Fibroblast of lung (primary cell): ENCODE measurements at regions not wholly inside any gene's neighbourhood (a gene's known extent, or its start where the extent isn't known, plus 50 kb on each side); places are given as distances from the start of the nearest gene placed in this dataset.

Experiments used
- DNase-seq, 2 donors: peaks; one replicate each; pipeline versions ENCODE4 v3.0.0 to v3.0.0-alpha.2; 2010; ENCODE audit warnings: low read depth in 2 of 2
- H2AFZ ChIP-seq: 2 replicates; pipeline ENCODE4 v1.5.1; 2012; ENCODE audit warnings: low read length, control low read depth, inconsistent platforms
- H3K27ac ChIP-seq: 2 replicates; pipeline ENCODE4 v1.5.1; 2011; ENCODE audit warnings: low read length, control low read depth; ENCODE audit not compliant: insufficient read depth
- H3K27me3 ChIP-seq: 2 replicates; pipeline ENCODE4 v1.5.1; 2011; ENCODE audit warnings: mild to moderate bottlenecking, low read length; ENCODE audit not compliant: control insufficient read depth, insufficient read depth
- H3K36me3 ChIP-seq: 2 replicates; pipeline ENCODE4 v1.5.1; 2011; ENCODE audit warnings: low read length; ENCODE audit not compliant: control insufficient read depth, insufficient read depth
- H3K4me1 ChIP-seq: 2 replicates; pipeline ENCODE4 v1.5.1; 2011; ENCODE audit warnings: low read length; ENCODE audit not compliant: control insufficient read depth, insufficient read depth; ENCODE audit errors: extremely low read depth
- H3K4me2 ChIP-seq: 2 replicates; pipeline ENCODE4 v1.5.1; 2011; ENCODE audit warnings: low read length, control low read depth; ENCODE audit not compliant: insufficient read depth; ENCODE audit errors: extremely low read depth
- H3K4me3 ChIP-seq, 4 experiments: fragments of 200-600 bp in 1 of 4; sonication (generic) in 1 of 4; replicated peaks in 1 of 4; 2 replicates each; pipeline ENCODE4 v1.5.1; 2011 to 2016; ENCODE audit warnings: low read length in 4 of 4, low read depth in 3 of 4, mild to moderate bottlenecking in 3 of 4, control low read depth in 2 of 4, inconsistent platforms in 1 of 4, mixed read lengths in 1 of 4; ENCODE audit not compliant: insufficient read depth in 1 of 4; ENCODE audit errors: control extremely low read depth in 1 of 4
- H3K79me2 ChIP-seq: 2 replicates; pipeline ENCODE4 v1.5.1; 2012; ENCODE audit warnings: mild to moderate bottlenecking, low read length, inconsistent platforms; ENCODE audit not compliant: control insufficient read depth, insufficient read depth
- H3K9ac ChIP-seq: 2 replicates; pipeline ENCODE4 v1.5.1; 2011; ENCODE audit warnings: mild to moderate bottlenecking, low read length, control low read depth; ENCODE audit not compliant: insufficient read depth
- H3K9me3 ChIP-seq: 2 replicates; pipeline ENCODE4 v1.5.1; 2012; ENCODE audit warnings: low read depth, low read length; ENCODE audit not compliant: control insufficient read depth, insufficient read depth
- H4K20me1 ChIP-seq: 2 replicates; pipeline ENCODE4 v1.5.1; 2011; ENCODE audit warnings: low read length; ENCODE audit not compliant: control insufficient read depth, insufficient read depth; ENCODE audit errors: extremely low read depth
- EZH2 ChIP-seq: IDR thresholded peaks from 2 replicates; pipeline ENCODE4 v1.5.1; 2012; ENCODE audit warnings: low read length, control low read depth, mild to moderate bottlenecking; ENCODE audit errors: missing control alignments
- TF ChIP-seq, protein P1 (sequence below), 2 donors: IDR thresholded peaks in 1 of 2; conservative IDR thresholded peaks in 1 of 2; 1 replicate in 1 of 2; 2 replicates in 1 of 2; pipeline ENCODE4 v1.5.1; 2011 to 2012; ENCODE audit warnings: low read length in 2 of 2, control low read depth in 1 of 2, inconsistent platforms in 1 of 2, low read depth in 1 of 2, mild to moderate bottlenecking in 1 of 2

DNA sequence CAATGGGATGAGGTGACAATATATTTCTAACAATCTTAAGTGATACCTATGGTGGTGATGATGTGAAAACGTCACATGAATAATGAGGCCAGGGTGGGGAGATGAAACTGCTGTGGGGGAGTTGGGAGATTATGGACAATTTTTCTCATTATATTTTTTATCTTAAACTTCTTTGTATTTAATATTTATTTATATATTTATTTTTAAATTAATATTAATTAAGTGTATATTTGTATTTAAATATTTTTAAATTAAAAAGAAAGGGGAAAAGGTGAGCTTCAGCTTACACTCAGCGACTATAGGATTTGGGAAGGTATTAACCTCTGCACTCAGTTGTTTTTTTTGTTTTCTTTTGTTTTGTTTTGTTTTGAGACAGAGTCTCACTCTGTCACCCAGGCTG, 158.7 kb downstream of the PSMG1 start:
- no peaks in the 10 kb centered on the region for H3K9me3 ChIP-seq
- DNase-seq = no peak
- no peak overlapping the region for H3K4me3 ChIP-seq
- peaks cover 35% of the 10 kb centered on the region for H3K4me1 ChIP-seq
- H2AFZ ChIP-seq = no peak overlapping the region
- H3K9ac ChIP-seq = no peak overlapping the region
- H3K36me3 ChIP-seq = no peaks in the 10 kb centered on the region
- TF ChIP-seq, protein P1, sequence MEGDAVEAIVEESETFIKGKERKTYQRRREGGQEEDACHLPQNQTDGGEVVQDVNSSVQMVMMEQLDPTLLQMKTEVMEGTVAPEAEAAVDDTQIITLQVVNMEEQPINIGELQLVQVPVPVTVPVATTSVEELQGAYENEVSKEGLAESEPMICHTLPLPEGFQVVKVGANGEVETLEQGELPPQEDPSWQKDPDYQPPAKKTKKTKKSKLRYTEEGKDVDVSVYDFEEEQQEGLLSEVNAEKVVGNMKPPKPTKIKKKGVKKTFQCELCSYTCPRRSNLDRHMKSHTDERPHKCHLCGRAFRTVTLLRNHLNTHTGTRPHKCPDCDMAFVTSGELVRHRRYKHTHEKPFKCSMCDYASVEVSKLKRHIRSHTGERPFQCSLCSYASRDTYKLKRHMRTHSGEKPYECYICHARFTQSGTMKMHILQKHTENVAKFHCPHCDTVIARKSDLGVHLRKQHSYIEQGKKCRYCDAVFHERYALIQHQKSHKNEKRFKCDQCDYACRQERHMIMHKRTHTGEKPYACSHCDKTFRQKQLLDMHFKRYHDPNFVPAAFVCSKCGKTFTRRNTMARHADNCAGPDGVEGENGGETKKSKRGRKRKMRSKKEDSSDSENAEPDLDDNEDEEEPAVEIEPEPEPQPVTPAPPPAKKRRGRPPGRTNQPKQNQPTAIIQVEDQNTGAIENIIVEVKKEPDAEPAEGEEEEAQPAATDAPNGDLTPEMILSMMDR (conservative IDR thresholded peaks at IDR 0.05 in 1 of 2, IDR thresholded peaks at IDR 0.05 in 1 of 2; ENCODE audit: low read depth in 1 of 2, low read length in 2 of 2) = no peak
- TF ChIP-seq EZH2 = no peak
- H3K27me3 ChIP-seq = no peaks in the 10 kb centered on the region
- H3K79me2 ChIP-seq = no peaks in the 10 kb centered on the region
- no peak overlapping the region for H3K4me2 ChIP-seq
- no peak overlapping the region for H3K27ac ChIP-seq
- H4K20me1 ChIP-seq = no peaks in the 10 kb centered on the region

DNA sequence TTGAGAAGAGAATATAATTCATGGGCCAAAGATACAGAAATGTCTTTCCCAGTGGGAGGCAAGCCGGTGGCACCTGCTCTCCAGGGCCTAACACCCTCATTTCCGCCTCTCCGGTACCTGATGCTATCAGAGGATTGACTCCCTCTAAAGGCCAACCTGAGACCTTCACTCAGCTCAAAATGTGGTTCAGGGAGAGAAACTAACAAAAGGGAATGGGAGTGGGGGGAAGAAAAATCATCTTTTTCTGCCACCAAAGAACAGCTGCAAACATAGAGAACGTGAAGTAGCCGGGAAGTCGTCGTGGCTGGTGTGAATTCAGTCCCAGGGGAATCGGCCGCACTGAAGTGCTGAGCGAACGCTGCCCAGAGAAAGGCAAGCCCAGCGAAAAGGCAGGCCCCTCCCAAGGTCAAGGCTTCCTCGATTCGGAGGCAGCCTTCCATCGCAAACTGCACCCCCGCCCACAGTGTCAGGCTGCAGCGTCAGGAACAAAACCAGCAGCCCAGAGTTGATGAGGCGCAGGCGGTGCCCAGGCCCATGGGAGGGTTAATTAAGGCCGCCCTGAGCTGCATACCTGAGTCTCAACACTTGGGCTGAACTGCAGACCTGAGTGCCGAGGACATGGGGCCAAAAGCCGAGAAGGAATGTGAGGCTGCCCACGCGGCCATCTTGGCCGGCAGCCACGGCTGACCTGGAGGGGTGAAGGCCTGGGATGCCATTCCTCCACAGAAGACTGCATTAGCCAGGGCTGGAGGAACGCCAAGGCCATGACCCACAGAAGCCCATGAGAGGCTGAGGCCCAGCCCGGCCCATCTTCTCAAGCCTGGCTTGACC, 160.2 kb downstream of the PSMG1 start:
- Histone ChIP-seq H3K9me3 (no peaks in the 10 kb centered on the region), H3K79me2 (no peaks in the 10 kb centered on the region), H3K36me3 (no peaks in the 10 kb centered on the region), H3K9ac (no peak overlapping the region), H4K20me1 (no peaks in the 10 kb centered on the region), H3K27ac (peak overlapping the region; percentile 48), H3K4me2 (no peak overlapping the region), H3K27me3 (no peaks in the 10 kb centered on the region), H3K4me1 (peaks cover 27% of the 10 kb centered on the region), H2AFZ (peak overlapping the region; percentile 40), H3K4me3 (no peak overlapping the region)
- DNase-seq = peak; percentile 49 to 78
- TF ChIP-seq EZH2 = no peak
- TF ChIP-seq, protein P1 (conservative IDR thresholded peaks at IDR 0.05 in 1 of 2, IDR thresholded peaks at IDR 0.05 in 1 of 2; ENCODE audit: low read depth in 1 of 2, low read length in 2 of 2) = peak; percentile 23 to 27

DNA sequence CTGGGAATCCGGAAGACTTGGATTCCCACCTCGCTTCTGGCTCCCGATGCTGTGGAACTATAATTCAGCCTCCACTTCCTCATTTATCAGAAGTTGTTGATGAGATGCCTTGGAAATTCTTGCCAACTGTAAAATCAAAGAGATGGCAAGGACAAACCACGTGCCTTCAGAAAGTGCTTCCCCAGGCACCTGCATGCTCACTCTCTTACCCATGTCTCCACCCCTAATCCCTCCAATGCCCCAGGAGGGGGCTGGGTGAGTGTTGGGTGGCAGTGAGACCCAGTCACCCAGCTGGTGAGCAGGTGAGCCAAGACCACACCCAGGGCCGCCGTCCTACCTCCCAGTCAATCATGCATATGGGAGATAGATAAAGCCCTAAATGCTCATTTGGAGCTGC, 160.8 kb downstream of the PSMG1 start:
- H3K79me2 ChIP-seq = no peaks in the 10 kb centered on the region
- H3K4me2 ChIP-seq = no peak overlapping the region
- H3K4me1 ChIP-seq = peaks cover 27% of the 10 kb centered on the region
- no peaks in the 10 kb centered on the region for H3K9me3 ChIP-seq
- DNase-seq = no peak
- peak overlapping the region; percentile 48 for H3K27ac ChIP-seq
- H4K20me1 ChIP-seq = no peaks in the 10 kb centered on the region
- no peaks in the 10 kb centered on the region for H3K27me3 ChIP-seq
- H3K36me3 ChIP-seq = no peaks in the 10 kb centered on the region
- TF ChIP-seq EZH2 = no peak
- TF ChIP-seq, protein P1 (conservative IDR thresholded peaks at IDR 0.05 in 1 of 2, IDR thresholded peaks at IDR 0.05 in 1 of 2; ENCODE audit: low read depth in 1 of 2, low read length in 2 of 2) = no peak
- H3K9ac ChIP-seq = no peak overlapping the region
- H3K4me3 ChIP-seq = no peak overlapping the region
- no peak overlapping the region for H2AFZ ChIP-seq
